ENCODE measurements at regions not wholly inside any gene's neighbourhood (a gene's known extent, or its start where the extent isn't known, plus 50 kb on each side); places are given as distances from the start of the nearest gene placed in this dataset.

DNA sequence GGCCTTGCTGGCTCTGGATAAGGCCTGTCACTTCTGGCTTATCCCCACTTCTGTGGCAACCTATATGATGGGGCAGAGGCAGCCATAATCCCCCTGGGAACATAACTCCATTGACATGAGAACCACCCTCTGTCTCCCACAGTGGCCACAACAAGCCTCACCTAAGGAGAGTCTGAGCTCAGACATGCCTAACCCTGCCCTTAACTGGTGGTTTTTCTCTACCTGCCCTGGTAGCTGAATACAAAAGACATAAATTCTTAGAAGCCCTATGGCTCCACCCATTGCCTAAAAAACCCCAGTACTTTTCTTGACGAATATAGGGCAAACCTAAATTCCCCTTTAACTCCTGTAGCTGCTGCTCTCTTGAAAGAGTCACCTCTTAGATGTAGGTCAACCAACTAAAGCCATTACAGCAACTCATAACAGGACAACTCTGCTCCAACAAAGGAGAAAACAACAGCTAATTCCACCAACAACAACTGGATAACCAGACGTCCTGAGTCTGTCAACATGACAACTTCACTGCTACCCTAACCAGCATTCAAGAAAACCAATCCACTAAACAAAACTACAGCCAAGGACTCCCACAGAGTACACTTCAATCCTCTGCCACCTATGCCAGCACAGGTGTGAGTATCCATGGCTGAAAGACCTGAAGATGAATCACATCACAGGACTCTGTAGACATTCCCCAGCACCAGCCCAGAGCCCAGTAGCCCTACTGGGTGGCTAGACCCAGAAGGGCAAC, 427.7 kb downstream of the PRELID2 start:
- TF ChIP-seq, protein P1, sequence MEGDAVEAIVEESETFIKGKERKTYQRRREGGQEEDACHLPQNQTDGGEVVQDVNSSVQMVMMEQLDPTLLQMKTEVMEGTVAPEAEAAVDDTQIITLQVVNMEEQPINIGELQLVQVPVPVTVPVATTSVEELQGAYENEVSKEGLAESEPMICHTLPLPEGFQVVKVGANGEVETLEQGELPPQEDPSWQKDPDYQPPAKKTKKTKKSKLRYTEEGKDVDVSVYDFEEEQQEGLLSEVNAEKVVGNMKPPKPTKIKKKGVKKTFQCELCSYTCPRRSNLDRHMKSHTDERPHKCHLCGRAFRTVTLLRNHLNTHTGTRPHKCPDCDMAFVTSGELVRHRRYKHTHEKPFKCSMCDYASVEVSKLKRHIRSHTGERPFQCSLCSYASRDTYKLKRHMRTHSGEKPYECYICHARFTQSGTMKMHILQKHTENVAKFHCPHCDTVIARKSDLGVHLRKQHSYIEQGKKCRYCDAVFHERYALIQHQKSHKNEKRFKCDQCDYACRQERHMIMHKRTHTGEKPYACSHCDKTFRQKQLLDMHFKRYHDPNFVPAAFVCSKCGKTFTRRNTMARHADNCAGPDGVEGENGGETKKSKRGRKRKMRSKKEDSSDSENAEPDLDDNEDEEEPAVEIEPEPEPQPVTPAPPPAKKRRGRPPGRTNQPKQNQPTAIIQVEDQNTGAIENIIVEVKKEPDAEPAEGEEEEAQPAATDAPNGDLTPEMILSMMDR (conservative IDR thresholded peaks at IDR 0.05; ENCODE audit: low read depth, low read length), result no peak
- TF ChIP-seq EZH2 (IDR thresholded peaks at IDR 0.05; ENCODE audit: borderline replicate concordance, low read depth, low read length, poor library complexity, severe bottlenecking), result no peak

All from A673 (cell line).